Keratinocyte (primary cell): ENCODE measurements at regions not wholly inside any gene's neighbourhood (a gene's known extent, or its start where the extent isn't known, plus 50 kb on each side); places are given as distances from the start of the nearest gene placed in this dataset.

ENCODE experiments used
- DNase-seq: peaks from one replicate; pipeline ENCODE4 v3.0.0-alpha.2; 2011; ENCODE audit warnings: low read depth, missing footprints, low spot score
- FAIRE-seq: peaks from 2 replicates; lab custom pipeline; 2011; peaks lifted over from hg19 to GRCh38; lab: Jason Lieb, UNC
- H2AFZ ChIP-seq: 2 replicates; pipeline ENCODE4 v1.6.0; 2012; ENCODE audit warnings: low read length, control low read depth, inconsistent platforms; ENCODE audit not compliant: control insufficient read depth
- H3K27ac ChIP-seq: 2 replicates; pipeline ENCODE4 v1.5.1; 2011; ENCODE audit warnings: low read length; ENCODE audit not compliant: control insufficient read depth, insufficient read depth
- H3K27me3 ChIP-seq: 3 replicates; pipeline ENCODE4 v1.6.0; 2011; ENCODE audit warnings: low read length; ENCODE audit not compliant: control insufficient read depth, insufficient read depth; ENCODE audit errors: extremely low read depth
- H3K36me3 ChIP-seq, 2 experiments: 2 replicates in 1 of 2; 3 replicates in 1 of 2; pipeline ENCODE4 v1.5.1; 2011; ENCODE audit warnings: low read length in 2 of 2, mild to moderate bottlenecking in 1 of 2; ENCODE audit not compliant: control insufficient read depth in 2 of 2, insufficient read depth in 2 of 2; ENCODE audit errors: extremely low read depth in 1 of 2
- H3K4me1 ChIP-seq: 3 replicates; pipeline ENCODE4 v1.5.1; 2011; ENCODE audit warnings: low read length; ENCODE audit not compliant: control insufficient read depth, insufficient read depth; ENCODE audit errors: extremely low read depth
- H3K4me2 ChIP-seq: 3 replicates; pipeline ENCODE4 v1.6.0; 2011; ENCODE audit warnings: low read depth, low read length; ENCODE audit not compliant: control insufficient read depth, insufficient read depth; ENCODE audit errors: extremely low read depth
- H3K4me3 ChIP-seq, 3 experiments: fragments of 200-600 bp in 1 of 3; sonication (generic) in 1 of 3; 2 replicates in 2 of 3; 3 replicates in 1 of 3; pipeline ENCODE4 v1.5.1; 2011 to 2016; ENCODE audit warnings: low read length in 3 of 3, mild to moderate bottlenecking in 3 of 3, control low read depth in 2 of 3, inconsistent platforms in 1 of 3, low read depth in 1 of 3, mixed read lengths in 1 of 3, mixed run types in 1 of 3, moderate library complexity in 1 of 3; ENCODE audit not compliant: control insufficient read depth in 2 of 3, insufficient read depth in 2 of 3; ENCODE audit errors: extremely low read depth in 1 of 3
- H3K79me2 ChIP-seq: 2 replicates; pipeline ENCODE4 v1.6.0; 2012; ENCODE audit warnings: low read length; ENCODE audit not compliant: control insufficient read depth, insufficient read depth
- H3K9ac ChIP-seq: 3 replicates; pipeline ENCODE4 v1.6.0; 2011; ENCODE audit warnings: low read length; ENCODE audit not compliant: control insufficient read depth, insufficient read depth; ENCODE audit errors: extremely low read depth
- H3K9me1 ChIP-seq: 3 replicates; pipeline ENCODE4 v1.6.0; 2011; ENCODE audit warnings: low read length; ENCODE audit not compliant: control insufficient read depth, insufficient read depth; ENCODE audit errors: extremely low read depth
- H3K9me3 ChIP-seq: 2 replicates; pipeline ENCODE4 v1.5.1; 2012; ENCODE audit warnings: low read depth, low read length; ENCODE audit not compliant: control insufficient read depth
- H4K20me1 ChIP-seq: 3 replicates; pipeline ENCODE4 v1.6.0; 2011; ENCODE audit warnings: low read length; ENCODE audit not compliant: control insufficient read depth, insufficient read depth; ENCODE audit errors: extremely low read depth
- EZH2 ChIP-seq: IDR thresholded peaks from one replicate; pipeline ENCODE4 v1.6.1; 2012; ENCODE audit warnings: inconsistent platforms, mild to moderate bottlenecking, low read length, moderate library complexity
- dilution Hi-C: fragments of 300-500 bp; cut with MboI; formaldehyde crosslinking; loops from one replicate; pipeline ENCODE4 v1.7.0; 2020; ENCODE audit warnings: low sequenced_read_pairs; ENCODE audit not compliant: extremely low pct_ligation_motif_present
- TF ChIP-seq, protein P1 (sequence below), 3 experiments: IDR thresholded peaks in 1 of 3; conservative IDR thresholded peaks in 1 of 3; optimal IDR thresholded peaks in 1 of 3; 2 replicates in 2 of 3; 3 replicates in 1 of 3; pipeline versions ENCODE3 to v1.5.1; 2011; ENCODE audit warnings: low read length in 3 of 3, mild to moderate bottlenecking in 3 of 3, moderate library complexity in 2 of 3, control low read depth in 1 of 3, inconsistent platforms in 1 of 3; ENCODE audit not compliant: insufficient read depth in 2 of 3; ENCODE audit errors: extremely low read depth in 1 of 3

GRCh38 chr1:186559601-186560116, 98.7 kb upstream of the PDC start:
- no peaks in the 10 kb centered on the region for H3K27me3 ChIP-seq
- H3K4me1 ChIP-seq, result peaks cover 23% of the 10 kb centered on the region
- dilution Hi-C loops, result no loop called here
- no peaks in the 10 kb centered on the region for H3K9me1 ChIP-seq
- H3K36me3 ChIP-seq, result no peaks in the 10 kb centered on the region
- peak overlapping the region in 1 of 3 experiments; percentile 34 for H3K4me3 ChIP-seq
- no peaks in the 10 kb centered on the region for H3K9me3 ChIP-seq
- H3K27ac ChIP-seq, result peak overlapping the region; percentile 97
- no peak for TF ChIP-seq EZH2
- TF ChIP-seq, protein P1, sequence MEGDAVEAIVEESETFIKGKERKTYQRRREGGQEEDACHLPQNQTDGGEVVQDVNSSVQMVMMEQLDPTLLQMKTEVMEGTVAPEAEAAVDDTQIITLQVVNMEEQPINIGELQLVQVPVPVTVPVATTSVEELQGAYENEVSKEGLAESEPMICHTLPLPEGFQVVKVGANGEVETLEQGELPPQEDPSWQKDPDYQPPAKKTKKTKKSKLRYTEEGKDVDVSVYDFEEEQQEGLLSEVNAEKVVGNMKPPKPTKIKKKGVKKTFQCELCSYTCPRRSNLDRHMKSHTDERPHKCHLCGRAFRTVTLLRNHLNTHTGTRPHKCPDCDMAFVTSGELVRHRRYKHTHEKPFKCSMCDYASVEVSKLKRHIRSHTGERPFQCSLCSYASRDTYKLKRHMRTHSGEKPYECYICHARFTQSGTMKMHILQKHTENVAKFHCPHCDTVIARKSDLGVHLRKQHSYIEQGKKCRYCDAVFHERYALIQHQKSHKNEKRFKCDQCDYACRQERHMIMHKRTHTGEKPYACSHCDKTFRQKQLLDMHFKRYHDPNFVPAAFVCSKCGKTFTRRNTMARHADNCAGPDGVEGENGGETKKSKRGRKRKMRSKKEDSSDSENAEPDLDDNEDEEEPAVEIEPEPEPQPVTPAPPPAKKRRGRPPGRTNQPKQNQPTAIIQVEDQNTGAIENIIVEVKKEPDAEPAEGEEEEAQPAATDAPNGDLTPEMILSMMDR (optimal IDR thresholded peaks at IDR 0.05 in 1 of 3, IDR thresholded peaks at IDR 0.05 in 1 of 3, conservative IDR thresholded peaks at IDR 0.05 in 1 of 3; ENCODE audit: extremely low read depth in 1 of 3, insufficient read depth in 2 of 3, low read length in 3 of 3), result no peak
- H2AFZ ChIP-seq, result peak overlapping the region; percentile 88
- no peaks in the 10 kb centered on the region for H4K20me1 ChIP-seq
- peak overlapping the region; percentile 58 for H3K9ac ChIP-seq
- DNase-seq, result peak; percentile 86
- no peaks in the 10 kb centered on the region for H3K79me2 ChIP-seq
- FAIRE-seq, result peak; percentile 96
- peak overlapping the region; percentile 80 for H3K4me2 ChIP-seq

GRCh38 chr1:186557147-186557777, 96.3 kb upstream of the PDC start:
- no peak overlapping the region for H3K4me3 ChIP-seq

More at GRCh38 chr1:186557147-186557777, 96.3 kb upstream of the PDC start:
- H4K20me1 ChIP-seq, result no peaks in the 10 kb centered on the region
- no peaks in the 10 kb centered on the region for H3K36me3 ChIP-seq
- no peaks in the 10 kb centered on the region for H3K9me1 ChIP-seq
- H3K4me2 ChIP-seq, result no peak overlapping the region
- no peak for FAIRE-seq
- no peak for DNase-seq
- H3K9ac ChIP-seq, result no peak overlapping the region
- no peaks in the 10 kb centered on the region for H3K79me2 ChIP-seq
- H3K4me1 ChIP-seq, result peaks cover 23% of the 10 kb centered on the region
- dilution Hi-C loops, result no loop called here
- H2AFZ ChIP-seq, result no peak overlapping the region
- TF ChIP-seq, protein P1 (optimal IDR thresholded peaks at IDR 0.05 in 1 of 3, IDR thresholded peaks at IDR 0.05 in 1 of 3, conservative IDR thresholded peaks at IDR 0.05 in 1 of 3; ENCODE audit: extremely low read depth in 1 of 3, insufficient read depth in 2 of 3, low read length in 3 of 3), result no peak
- TF ChIP-seq EZH2, result no peak
- H3K9me3 ChIP-seq, result no peaks in the 10 kb centered on the region
- no peak overlapping the region for H3K27ac ChIP-seq
- no peaks in the 10 kb centered on the region for H3K27me3 ChIP-seq
